NCI-H82 treated with DMSO at 0.1 percent for 48 hours (cell line): ENCODE measurements at regions not wholly inside any gene's neighbourhood (a gene's known extent, or its start where the extent isn't known, plus 50 kb on each side); places are given as distances from the start of the nearest gene placed in this dataset.
"Not testable (repeated sequence)": the region's sequence is repeated elsewhere in the genome, so short reads cannot be mapped to it uniquely, and the experiment has no call there.

Experiments used
- DNase-seq: peaks from one replicate; lab custom pipeline; 2025; ENCODE audit not compliant: unreplicated experiment; lab: John Stamatoyannopoulos, UW

GRCh38 chr2:56784046-56784445 lies 600.3 kb downstream of the CCDC85A start:
- no peak for DNase-seq

- DNase-seq: no peak
These were observed 617.4 kb downstream of the CCDC85A start for GRCh38 chr2:56801214-56801613.

DNA sequence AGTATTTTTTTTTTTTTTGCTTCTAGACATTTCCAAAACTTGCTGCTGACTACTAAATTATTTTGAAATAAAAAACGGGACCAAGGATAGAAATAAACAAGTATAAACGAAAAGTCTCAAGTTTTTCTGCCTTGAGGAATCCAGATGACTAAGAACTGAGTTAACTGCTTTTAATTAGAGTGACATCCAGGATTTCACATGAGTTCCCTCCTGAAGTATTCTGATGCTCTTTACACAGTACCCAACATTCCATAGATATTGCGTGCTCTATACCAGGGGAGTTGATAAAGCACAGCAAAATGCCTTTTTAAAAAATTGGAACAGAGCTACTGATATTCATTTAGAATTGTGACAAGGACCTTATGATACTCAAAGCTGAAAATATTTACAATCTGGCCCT lies 618.0 kb downstream of the CCDC85A start:
- no peak for DNase-seq

DNA sequence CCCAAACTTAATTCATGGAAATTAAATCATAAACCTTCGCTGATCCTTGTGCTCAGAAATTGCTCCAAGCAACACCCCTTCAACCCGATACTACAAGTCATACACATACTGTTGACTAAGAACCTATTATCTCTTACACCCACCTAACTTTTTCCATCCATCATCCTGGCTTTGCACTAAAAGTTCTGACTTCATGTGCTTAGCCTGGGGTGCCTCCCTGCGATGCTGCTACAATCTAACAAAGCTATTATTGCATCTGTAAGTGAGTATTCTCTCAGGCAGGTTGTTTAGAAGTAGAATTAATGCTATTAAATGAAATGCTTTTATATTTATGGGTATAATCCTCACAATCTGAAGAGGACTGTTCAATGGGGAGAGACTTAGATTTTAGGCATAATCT lies 619.8 kb downstream of the CCDC85A start:
- no peak for DNase-seq

DNA sequence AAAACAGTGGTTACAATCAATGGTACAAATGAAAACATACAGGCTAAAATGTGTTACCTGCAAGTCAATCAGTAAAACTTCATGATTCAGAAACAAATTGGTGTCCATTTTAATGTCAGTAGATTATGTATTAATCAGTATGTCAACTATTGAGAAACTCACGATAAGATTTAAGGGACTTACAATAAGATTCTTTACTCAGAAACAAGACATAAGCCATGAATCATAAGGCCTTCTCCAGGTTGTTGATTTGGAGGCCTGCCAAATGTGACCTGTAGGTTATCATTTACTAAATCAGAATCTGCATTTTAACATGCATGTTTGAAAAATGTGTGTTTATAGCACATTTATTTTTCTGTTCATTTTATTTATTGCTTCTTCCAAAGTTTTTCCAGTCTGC lies 623.1 kb downstream of the CCDC85A start:
- DNase-seq: no peak

DNA sequence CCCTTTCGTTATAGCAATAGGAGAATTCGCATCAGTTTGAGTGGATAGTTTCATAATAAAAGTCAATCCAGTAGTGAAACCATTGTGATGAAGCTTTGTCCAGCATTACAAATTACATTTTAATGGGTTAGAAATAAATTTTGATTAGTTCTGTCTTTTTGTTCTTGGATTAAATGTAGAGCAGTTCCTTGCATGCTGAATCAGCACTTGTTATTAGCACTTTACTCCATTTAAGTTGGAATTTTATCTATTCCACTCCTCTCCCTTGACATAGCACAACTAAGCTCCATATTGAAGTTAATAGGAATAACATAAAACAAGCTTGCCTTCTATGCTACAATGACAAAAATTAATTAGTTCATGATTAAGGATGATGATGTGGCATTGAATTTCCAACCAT lies 624.1 kb downstream of the CCDC85A start:
- no peak for DNase-seq

GRCh38 chr2:56811401-56811800 lies 627.6 kb downstream of the CCDC85A start:
- no peak for DNase-seq

GRCh38 chr2:56812432-56812831 lies 628.6 kb downstream of the CCDC85A start:
- DNase-seq: no peak

- DNase-seq: no peak
These were observed 629.7 kb downstream of the CCDC85A start for GRCh38 chr2:56813490-56813889.

GRCh38 chr2:56816666-56817065 lies 632.9 kb downstream of the CCDC85A start:
- DNase-seq: no peak

DNA sequence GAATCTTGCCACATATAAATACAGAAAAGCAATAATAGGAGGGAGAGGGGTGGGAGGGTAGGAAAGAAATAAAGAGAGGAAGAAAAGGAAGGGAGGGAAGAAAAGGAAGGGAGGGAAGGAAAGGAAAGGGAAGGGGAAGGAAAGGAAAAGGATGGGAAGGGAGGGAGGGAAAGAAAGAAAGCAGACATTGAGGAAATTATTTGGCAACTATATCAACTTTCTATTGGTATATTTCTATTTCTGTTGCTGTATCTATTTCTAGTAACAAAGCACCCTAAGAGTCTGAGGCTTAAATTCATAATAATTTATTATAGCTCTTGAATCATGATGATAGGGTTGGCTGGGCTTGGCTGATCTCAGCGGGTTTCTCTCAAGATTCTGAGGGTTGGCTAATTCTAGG lies 648.0 kb downstream of the CCDC85A start:
- no peak for DNase-seq

GRCh38 chr2:56834686-56835085 lies 650.9 kb downstream of the CCDC85A start:
- no peak for DNase-seq

- DNase-seq: not testable (repeated sequence)
These were observed 656.2 kb downstream of the CCDC85A start for GRCh38 chr2:56840009-56840408.

GRCh38 chr2:56860991-56861390 lies 677.2 kb downstream of the CCDC85A start:
- no peak for DNase-seq

GRCh38 chr2:56871644-56872043 lies 687.9 kb downstream of the CCDC85A start:
- no peak for DNase-seq

DNA sequence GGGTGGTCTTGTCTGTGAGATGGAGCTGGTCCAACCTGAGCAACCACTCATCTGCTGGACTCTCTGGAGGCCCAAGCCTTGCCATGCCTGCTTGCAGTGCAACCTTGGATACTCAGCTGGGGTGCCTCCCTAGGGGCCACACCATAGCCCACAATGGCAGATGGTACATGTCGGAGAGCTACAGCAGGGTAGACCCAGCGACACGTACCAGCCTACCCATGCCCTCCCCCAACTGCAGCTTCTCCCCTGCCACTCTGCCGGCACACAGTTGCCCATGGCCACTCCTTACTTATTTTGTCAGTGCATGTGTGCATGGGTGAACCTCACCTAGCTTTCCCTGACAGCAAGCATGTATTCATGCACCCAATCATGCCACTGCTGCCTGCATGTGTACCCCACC lies 690.9 kb downstream of the CCDC85A start:
- no peak for DNase-seq

GRCh38 chr2:56889738-56890137 lies 705.9 kb downstream of the CCDC85A start:
- DNase-seq: no peak

DNA sequence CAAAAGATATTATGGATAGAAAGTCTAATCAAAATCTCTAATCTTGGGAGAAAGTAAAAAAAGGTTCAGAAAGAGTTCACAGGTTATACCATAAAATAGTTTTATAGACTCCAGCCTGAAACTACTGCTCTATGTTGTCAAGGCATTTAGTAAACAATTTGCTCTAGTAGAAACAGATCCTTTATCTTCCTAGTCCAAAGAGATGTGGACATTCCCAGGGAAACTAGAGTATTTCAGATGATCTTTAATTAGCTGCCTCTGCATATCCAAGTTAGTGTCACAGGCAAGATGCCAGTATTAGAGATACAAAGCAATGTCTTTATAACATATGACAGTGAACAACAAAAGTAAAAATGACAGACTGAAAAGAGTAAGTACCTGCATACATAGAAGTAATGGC lies 708.6 kb downstream of the CCDC85A start:
- no peak for DNase-seq

GRCh38 chr2:56898986-56899385 lies 715.2 kb downstream of the CCDC85A start:
- DNase-seq: no peak

DNA sequence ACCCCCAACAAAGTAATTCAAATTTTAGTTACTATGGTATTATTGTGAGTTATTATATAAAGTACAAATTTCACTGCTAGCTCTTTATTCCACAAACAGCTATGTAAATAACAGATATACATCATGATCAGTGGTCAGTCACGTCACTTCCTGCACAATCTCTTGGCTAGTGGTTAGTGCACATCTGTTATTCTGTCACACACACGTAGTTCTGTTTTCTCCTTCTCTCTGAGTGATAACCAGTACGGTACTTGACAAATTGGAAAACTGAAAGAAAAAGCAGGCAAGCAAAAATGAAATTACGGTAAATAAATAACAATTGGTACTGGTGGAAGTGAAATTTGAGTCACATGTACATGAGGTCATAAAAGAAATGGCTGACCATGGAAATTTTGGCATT lies 728.7 kb downstream of the CCDC85A start:
- DNase-seq: no peak

DNA sequence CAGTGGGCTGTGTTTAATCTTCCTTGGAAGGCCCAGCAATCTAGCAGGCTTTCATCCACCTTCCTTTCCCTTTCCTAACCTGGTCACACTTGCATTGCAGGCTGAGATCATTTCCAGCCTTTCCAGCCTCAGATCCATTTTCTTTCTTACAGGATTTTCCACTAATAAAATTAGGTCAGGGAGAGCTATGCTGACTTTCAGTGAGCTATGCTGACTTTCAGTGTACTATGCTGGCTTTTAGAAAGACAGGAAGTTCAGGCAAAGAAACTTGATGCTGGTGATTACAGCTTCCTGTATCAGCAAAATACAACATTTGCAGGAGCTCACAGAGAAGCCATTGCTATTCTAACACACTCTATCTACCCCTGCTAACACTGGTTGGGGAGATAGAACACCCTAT lies 735.0 kb downstream of the CCDC85A start:
- no peak for DNase-seq

DNA sequence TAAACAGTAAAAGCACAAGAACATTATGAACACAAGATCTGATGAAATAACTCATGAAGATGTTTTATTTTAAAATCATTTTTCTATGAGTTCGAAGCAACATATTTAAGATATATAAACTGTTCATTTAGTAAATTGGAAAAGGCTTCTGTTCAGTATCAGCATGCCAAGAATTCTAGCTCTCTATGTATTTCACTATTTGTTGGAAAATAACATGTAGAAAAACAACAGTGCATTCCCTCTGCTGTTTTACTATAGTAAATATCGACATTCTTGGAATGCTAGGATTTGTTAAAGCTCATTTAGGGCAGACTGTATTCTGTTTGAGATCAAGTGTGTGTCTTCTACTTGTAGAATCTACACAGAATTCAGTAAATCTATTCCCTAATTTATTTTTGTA lies 750.2 kb downstream of the CCDC85A start:
- DNase-seq: no peak

- no peak for DNase-seq
These were observed 751.1 kb downstream of the CCDC85A start for GRCh38 chr2:56934866-56935265.

DNA sequence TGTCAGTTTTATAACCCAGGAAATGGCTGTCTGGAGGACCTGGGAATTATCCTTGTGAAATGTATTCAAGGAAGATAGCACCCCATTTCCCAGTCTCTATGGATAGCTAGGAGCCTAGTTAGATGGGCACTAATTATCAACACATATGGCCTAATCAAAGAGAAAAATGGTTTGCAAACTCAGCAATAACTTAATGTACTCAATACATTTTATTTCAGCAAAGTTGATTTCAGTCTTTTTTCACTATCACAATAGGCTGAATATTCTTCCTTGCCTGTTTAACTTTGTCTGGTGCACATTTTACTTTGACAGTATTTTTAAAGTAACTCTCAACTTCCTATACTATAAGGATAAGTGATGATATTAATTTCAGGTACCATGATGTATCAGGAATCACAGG lies 756.3 kb downstream of the CCDC85A start:
- no peak for DNase-seq
